Astrocyte of the spinal cord (primary cell): ENCODE measurements at regions not wholly inside any gene's neighbourhood (a gene's known extent, or its start where the extent isn't known, plus 50 kb on each side); places are given as distances from the start of the nearest gene placed in this dataset.
A peak's percentile ranks its signal among the peaks of the same experiment; 100 is the strongest.

Experiments
- DNase-seq: peaks from one replicate; pipeline ENCODE4 v3.0.0; 2011; ENCODE audit warnings: low read depth, low spot score
- H3K4me3 ChIP-seq: 2 replicates; pipeline ENCODE4 v1.5.1; 2011; ENCODE audit warnings: low read depth, mild to moderate bottlenecking, low read length, moderate library complexity
- in situ Hi-C: cut with HindIII; loops from 2 replicates; pipeline ENCODE4 v1.10.0; 2017; ENCODE audit warnings: low sequenced_read_pairs
- TF ChIP-seq, protein P1 (sequence below): IDR thresholded peaks from 2 replicates; pipeline ENCODE4 v1.5.1; 2012; ENCODE audit warnings: low read depth, mild to moderate bottlenecking, low read length, inconsistent platforms

DNA sequence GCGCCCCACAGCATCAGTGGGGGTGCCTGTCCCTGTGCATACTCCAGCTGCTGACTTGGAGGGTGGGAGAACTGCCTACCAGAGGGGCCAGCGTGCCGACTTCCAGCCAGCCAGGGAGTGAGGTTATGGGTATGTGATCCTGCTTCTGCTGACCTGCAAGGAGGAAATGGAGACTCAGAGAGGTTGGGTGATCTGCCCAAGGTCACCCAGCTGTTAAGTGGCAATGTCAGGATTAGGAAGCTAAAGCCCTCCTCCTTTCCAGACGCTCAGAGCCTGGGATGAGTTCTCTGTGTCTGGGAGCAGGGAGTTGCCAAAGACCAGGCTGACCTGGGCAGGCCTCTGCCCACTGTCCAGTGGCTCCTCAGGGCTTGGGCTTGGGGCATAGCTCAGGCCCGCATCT lies 169.6 kb downstream of the GLI2 start:
- TF ChIP-seq, protein P1, sequence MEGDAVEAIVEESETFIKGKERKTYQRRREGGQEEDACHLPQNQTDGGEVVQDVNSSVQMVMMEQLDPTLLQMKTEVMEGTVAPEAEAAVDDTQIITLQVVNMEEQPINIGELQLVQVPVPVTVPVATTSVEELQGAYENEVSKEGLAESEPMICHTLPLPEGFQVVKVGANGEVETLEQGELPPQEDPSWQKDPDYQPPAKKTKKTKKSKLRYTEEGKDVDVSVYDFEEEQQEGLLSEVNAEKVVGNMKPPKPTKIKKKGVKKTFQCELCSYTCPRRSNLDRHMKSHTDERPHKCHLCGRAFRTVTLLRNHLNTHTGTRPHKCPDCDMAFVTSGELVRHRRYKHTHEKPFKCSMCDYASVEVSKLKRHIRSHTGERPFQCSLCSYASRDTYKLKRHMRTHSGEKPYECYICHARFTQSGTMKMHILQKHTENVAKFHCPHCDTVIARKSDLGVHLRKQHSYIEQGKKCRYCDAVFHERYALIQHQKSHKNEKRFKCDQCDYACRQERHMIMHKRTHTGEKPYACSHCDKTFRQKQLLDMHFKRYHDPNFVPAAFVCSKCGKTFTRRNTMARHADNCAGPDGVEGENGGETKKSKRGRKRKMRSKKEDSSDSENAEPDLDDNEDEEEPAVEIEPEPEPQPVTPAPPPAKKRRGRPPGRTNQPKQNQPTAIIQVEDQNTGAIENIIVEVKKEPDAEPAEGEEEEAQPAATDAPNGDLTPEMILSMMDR: no peak
- in situ Hi-C loops: no loop called here
- no peak overlapping the region for H3K4me3 ChIP-seq
- DNase-seq: no peak

DNA sequence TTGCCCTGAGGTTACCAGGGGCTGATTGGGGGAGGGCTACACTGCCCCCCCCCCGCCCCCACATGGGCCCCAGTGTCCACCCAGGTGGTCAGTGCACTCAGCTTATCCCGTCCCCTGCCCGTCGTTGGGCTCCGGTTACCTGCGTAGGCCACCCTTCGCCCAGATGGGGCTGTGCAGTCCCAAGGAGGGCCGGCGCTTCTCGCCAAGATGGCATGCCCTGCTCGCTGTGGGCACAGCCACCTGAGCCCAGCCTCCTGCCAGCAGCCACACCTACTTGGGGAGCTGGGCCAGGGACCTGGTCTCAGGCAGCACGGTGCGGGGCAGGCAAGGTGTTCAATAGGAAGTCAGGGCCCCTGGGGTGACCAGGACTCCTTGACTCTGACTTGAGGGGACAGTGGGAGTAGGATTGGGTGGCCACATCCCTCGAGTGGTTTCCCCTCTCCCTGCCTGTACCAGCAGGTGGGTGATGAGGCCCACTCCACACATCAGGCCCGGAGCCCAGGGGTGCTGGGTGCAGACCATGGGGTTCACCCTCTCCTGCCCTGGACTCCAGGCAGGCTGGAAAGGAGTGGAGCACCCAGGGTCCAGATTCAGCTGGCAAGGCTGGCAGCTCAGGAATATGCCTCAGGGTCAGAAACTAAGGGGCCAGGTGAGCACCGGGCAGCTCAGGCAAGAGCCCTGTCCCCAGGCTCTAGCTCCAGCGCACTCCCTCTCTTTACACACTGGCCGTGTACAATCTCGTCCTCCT lies 170.3 kb downstream of the GLI2 start:
- no peak overlapping the region for H3K4me3 ChIP-seq
- DNase-seq: no peak
- in situ Hi-C loops: no loop called here
- TF ChIP-seq, protein P1: no peak

DNA sequence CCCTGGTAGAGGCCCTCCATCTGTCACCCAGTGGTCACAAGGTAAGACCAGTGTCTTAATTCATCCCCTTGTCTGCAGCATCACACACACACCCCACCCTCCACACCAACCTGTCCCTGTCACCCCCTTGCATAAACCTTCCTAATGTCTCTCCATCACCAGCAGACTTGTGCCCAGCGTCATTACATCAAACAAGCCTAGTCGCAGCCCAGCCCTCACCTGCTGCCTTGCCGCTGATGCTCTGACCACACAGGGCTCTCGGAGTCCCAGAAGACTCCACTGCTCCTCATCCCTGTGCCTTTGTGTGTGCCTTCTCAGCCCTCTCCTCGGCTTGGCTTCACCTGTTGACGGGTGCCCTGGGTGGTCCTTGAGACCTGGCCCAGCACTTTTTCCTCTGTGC lies 171.2 kb downstream of the GLI2 start:
- in situ Hi-C loops: no loop called here
- TF ChIP-seq, protein P1: no peak
- DNase-seq: no peak
- no peak overlapping the region for H3K4me3 ChIP-seq

DNA sequence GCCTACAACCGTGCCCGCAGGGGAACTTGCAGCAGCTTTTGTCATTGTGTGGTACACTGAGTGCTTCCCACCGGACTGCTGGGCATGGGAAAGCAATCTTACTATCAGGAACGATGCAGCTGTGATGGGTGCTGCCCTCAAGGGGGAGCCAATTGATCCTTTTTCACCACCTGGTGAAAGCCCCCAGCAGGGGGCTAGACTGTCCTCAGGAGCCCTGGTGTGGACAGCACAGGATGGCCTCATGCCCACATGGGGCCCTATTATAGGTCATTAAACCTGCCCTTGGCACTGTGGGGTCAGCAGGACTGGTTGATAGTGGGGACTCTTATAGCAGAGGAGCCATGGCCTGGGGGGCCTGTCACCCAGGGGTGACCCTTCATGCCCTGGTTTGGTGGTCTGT lies 172.2 kb downstream of the GLI2 start:
- TF ChIP-seq, protein P1: peak; percentile 22
- H3K4me3 ChIP-seq: no peak overlapping the region
- no peak for DNase-seq
- in situ Hi-C loops: no loop called here

DNA sequence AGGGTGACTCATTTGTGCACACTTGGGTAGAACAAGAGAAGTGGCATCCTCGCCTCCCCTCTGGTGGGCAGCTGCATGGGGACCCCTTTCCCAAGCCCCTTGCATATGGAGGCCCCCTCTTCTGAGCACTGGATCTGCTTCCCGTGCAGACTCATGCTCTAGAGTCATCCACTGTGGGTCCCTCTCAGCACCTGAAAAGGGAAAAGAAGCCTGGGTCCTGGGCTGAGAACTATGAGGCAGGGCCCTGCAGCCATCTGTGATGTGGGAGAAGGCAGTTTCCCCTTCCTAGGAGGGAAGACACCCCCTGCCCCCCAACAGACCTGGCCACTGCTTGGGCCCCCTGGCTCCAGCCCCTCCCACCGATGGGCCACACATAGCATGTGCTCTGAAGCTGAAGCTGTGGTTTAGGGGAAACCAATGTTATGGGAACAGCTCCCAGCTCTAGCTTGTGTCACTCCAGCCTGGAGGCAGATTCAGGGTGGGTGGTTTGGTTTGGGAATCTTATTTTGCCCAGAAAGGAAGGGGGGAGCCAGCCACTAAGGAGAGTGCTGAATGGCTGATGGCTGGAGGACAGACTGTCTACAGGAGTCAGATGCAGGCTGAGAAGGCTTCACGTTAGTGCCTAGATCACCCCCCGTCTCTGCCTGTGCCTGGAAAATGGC lies 172.8 kb downstream of the GLI2 start:
- no peak for DNase-seq
- no peak overlapping the region for H3K4me3 ChIP-seq
- TF ChIP-seq, protein P1: no peak
- in situ Hi-C loops: no loop called here

DNA sequence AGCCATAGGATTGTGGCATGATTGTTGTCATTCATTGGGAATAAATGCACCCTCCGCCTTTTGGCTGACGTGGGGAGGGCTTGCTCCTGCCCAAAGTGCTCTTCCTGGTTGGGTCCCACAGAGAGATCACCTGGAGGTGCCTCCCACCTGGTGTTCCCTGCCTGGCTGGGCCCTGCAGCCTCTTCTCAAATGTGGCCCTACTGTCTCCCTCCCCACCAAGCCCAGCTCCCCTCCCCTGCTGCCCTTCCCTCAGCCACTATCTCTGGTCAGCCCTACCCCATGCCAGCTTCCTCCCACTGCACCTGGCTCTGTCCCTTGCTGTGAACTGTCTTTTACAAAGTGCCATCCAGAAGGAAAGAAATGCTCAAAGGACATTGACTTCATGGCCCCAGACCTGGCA lies 173.4 kb downstream of the GLI2 start:
- in situ Hi-C loops: no loop called here
- TF ChIP-seq, protein P1: no peak
- H3K4me3 ChIP-seq: no peak overlapping the region
- DNase-seq: no peak
